Activated gamma-delta T cell treated with anti-CD3 and anti-CD28 coated beads, Interleukin-2, amount 50 U/mL, for 16 hours (primary cell): ENCODE measurements at regions not wholly inside any gene's neighbourhood (a gene's known extent, or its start where the extent isn't known, plus 50 kb on each side); places are given as distances from the start of the nearest gene placed in this dataset.

ENCODE experiments used
- DNase-seq: peaks from one replicate; pipeline ENCODE4 v3.0.0-alpha.2; 2020; ENCODE audit warnings: low read depth

DNA sequence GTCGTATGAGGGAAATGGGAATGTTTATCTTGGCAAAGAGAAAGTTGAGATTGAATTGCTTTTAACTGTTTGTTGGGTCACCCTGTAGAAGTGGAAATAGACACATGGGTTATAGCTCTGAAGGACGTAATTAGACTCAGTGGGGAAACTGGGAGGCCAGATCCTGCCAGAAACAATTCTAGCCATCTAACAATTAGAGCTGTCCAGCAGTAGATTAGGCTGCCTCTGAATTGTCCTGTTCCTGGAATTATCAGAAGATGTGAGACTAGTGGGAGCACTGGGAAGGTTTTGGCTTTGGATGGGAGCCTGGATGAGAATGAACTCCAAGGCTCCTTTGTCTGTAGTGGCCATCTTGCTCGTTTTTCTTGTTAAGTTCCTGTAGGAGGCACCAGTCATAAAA lies 61.9 kb upstream of the IGFBP7 start:
- DNase-seq: no peak

GRCh38 chr4:57168982-57169381 lies 58.8 kb upstream of the IGFBP7 start:
- no peak for DNase-seq

DNA sequence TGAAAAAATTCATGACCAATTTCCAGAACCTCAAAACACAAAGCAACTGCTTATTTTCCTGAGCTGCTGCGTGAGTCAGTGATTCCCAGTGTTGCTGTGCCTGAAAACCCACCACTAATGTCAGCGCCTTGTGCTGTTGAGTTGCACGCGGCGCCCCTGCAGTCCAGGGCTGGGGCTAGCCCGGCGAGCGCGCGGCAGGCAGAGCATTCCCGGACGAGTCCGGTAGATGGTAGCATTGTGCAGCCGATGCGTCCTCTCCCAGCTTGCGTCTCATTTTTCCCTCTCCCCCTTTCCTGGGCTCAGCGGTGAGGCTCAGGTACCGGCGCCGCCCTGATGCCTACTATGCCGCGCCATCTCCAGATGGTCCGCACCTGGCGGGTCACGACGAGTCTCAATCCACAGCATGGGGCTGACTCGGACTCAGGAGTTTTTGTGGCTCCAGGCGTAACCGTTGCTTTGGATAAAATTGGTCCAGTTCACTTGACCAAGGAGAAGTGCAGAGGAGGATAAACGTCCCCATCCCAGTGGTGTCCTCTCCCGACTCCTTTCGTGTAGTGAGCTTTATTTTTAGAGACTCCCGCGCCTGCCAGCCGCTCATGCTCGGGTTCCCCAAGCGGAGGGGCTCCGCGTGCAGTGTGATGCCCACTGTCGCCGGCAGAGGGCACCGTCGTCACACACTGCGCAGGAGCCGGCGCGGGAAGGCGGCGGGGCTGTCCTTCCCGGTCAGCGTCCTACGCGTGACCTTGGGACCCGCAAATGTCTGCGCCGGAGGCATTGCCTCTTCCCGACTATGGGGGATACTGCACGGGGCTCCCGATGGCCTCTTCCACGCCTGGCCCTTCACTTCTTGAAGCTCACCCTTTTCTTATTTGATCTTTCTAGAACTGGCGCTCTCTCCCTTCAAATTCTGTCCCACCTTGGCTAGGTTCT lies 53.6 kb upstream of the IGFBP7 start:
- peak; percentile 48 for DNase-seq

GRCh38 chr4:57162499-57163019 lies 52.4 kb upstream of the IGFBP7 start:
- DNase-seq: no peak
